ENCODE measurements at regions not wholly inside any gene's neighbourhood (a gene's known extent, or its start where the extent isn't known, plus 50 kb on each side); places are given as distances from the start of the nearest gene placed in this dataset.
A peak's percentile ranks its signal among the peaks of the same experiment; 100 is the strongest.
"Not testable (repeated sequence)": the region's sequence is repeated elsewhere in the genome, so short reads cannot be mapped to it uniquely, and the experiment has no call there.

DNA sequence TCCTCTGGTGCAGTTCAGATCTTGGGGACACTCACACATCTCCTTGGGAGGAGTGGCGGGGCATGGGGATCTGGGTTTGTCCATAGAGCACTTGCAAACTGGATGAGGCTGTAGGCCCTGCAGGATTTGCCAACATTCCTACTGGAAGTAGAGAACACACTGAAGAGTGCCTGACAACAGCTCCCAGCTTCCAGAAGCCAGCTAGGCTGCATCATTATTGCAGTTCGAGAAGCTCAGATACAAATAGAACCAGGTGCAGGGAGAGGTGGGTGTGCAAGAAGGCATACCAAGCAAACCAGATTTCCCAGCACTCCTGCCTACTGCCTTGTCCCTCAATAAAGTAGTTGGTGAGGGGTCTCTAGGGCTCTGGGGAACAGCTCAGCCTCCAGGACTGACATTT lies 52.5 kb downstream of the RHOB start:
- no peak for TF ChIP-seq CTCF (IDR thresholded peaks at IDR 0.05; ENCODE audit: insufficient read depth, low read depth, low read length, missing control alignments)
- no peak overlapping the region for H3K4me3 ChIP-seq (ENCODE audit: low read length)
- no peak for DNase-seq (ENCODE audit: low read depth)

GRCh38 chr2:20501974-20502373 lies 55.1 kb downstream of the RHOB start:
- DNase-seq (ENCODE audit: low read depth) = peak; percentile 96
- no peak for TF ChIP-seq CTCF (IDR thresholded peaks at IDR 0.05; ENCODE audit: insufficient read depth, low read depth, low read length, missing control alignments)
- no peak overlapping the region for H3K4me3 ChIP-seq (ENCODE audit: low read length)

DNA sequence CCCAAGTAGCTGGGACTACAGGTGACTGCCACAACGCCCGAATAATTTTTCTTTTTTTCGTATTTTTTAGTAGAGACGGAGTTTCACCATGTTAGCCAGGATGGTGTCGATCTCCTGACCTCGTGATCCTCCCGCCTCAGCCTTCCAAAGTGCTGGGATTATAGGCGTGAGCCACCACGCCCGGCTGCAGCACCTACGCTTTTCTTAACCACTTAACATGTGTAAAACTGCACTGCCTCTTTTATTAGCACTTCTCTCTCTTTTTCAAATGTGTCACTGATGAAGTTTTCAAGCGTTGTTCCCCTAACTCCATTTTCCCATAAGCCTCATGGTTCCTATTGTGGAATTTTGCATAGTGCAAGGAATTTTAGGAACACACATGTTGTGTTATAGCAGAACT lies 55.6 kb downstream of the RHOB start:
- not testable (repeated sequence) for H3K4me3 ChIP-seq (ENCODE audit: low read length); DNase-seq (ENCODE audit: low read depth)

GRCh38 chr2:20504174-20504573 lies 57.3 kb downstream of the RHOB start:
- no peak overlapping the region for H3K4me3 ChIP-seq (ENCODE audit: low read length)
- no peak for TF ChIP-seq CTCF (IDR thresholded peaks at IDR 0.05; ENCODE audit: insufficient read depth, low read depth, low read length, missing control alignments)
- DNase-seq (ENCODE audit: low read depth) = no peak

DNA sequence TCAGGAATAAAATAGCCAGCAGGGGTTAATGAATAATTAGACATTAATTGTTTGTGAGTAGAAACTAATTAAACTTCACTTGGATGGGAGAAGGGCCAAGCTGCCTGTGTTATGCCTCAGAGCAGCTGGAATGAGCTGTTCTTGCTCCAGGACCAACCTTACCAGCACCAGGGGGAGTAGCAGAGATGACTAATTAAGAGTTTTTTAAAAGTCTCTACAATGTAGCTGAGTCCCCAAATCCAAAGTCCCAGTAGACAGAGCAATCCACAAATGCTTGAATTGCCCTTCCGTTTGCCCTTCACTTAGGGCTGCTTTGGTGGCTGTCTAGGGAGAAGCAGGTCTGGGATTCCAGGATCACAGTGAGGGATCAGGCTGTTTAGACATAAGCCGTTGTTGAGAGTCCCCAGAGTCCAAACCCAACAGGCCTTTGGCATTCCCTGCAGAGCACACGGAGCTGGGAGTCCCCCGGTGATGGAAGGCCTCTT lies 59.4 kb downstream of the RHOB start:
- no peak overlapping the region for H3K4me3 ChIP-seq (ENCODE audit: low read length)
- TF ChIP-seq CTCF (IDR thresholded peaks at IDR 0.05; ENCODE audit: insufficient read depth, low read depth, low read length, missing control alignments) = peak; percentile 29
- peak; percentile 67 for DNase-seq (ENCODE audit: low read depth)

- no peak for DNase-seq (ENCODE audit: low read depth)
- no peak for TF ChIP-seq CTCF (IDR thresholded peaks at IDR 0.05; ENCODE audit: insufficient read depth, low read depth, low read length, missing control alignments)
- H3K4me3 ChIP-seq (ENCODE audit: low read length) = no peak overlapping the region
Observed at GRCh38 chr2:20507166-20507692, 60.4 kb downstream of the RHOB start.

DNA sequence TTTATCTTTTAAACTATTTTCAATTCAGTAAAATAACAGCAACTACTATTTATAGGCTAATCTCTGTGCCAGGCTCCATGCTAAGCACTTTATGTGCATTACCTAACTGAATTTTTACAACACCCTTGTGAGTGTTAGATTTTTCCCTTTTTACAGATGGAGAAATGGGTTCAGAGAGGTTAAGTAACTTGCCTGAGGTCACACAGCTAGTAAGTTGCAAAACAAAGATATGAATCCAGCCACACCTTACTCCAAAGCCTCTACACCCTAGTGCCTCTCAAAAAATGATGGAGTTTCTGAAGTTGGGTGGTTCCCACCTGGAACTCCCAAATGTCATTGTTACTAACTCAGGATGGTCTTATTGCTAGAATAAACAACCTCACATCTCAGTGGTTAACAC lies 60.8 kb downstream of the RHOB start:
- TF ChIP-seq CTCF (IDR thresholded peaks at IDR 0.05; ENCODE audit: insufficient read depth, low read depth, low read length, missing control alignments) = no peak
- H3K4me3 ChIP-seq (ENCODE audit: low read length) = no peak overlapping the region
- DNase-seq (ENCODE audit: low read depth) = no peak
